OCI-LY3 (cell line): ENCODE measurements at regions not wholly inside any gene's neighbourhood (a gene's known extent, or its start where the extent isn't known, plus 50 kb on each side); places are given as distances from the start of the nearest gene placed in this dataset.

ENCODE experiments used
- CTCF ChIP-seq: fragments of 200-600, 300-600 bp; sonication (generic); IDR thresholded peaks from 2 replicates; pipeline ENCODE4 v1.5.1; 2014; ENCODE audit warnings: antibody characterized with exemption, low read length, low read depth
- EZH2phosphoT487 ChIP-seq: fragments of 200-600 bp; shearing (Covaris generic); IDR thresholded peaks from 2 replicates; pipeline ENCODE4 v1.6.1; 2018; ENCODE audit warnings: antibody characterized with exemption, mixed run types, low read depth

DNA sequence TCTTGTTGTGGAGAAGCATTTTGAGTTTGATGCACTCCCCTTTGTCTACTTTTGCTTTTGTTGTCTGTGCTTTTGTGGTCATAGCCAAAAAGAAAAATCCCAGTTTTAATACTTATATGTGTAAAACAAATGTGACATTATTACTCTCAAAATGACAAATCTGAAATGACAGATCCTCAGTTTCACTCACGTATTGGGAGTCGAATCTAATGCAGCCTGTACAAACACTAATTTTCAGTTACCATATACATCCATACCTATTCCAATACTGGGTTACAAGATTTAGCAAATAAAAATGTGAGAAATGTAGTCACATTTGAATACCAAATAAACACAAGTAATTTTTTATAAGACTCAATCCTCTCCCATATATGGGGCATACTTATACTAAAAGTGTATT is 148.2 kb upstream of the ZNF516 start:
- no peak for TF ChIP-seq CTCF
- no peak for TF ChIP-seq EZH2phosphoT487
